PC-9 (cell line): ENCODE measurements at regions not wholly inside any gene's neighbourhood (a gene's known extent, or its start where the extent isn't known, plus 50 kb on each side); places are given as distances from the start of the nearest gene placed in this dataset.

ENCODE experiments used
- BruUV-seq: library from RNA; stranded (reverse); fragments of 400-500 nt; replicated peaks from 2 replicates; lab custom pipeline; 2021; lab: Mats Ljungman, UMichigan
- CTCF ChIA-PET: fragments of 300-600 bp; sonication (Branson Sonifier 250); formaldehyde crosslinking; loops from one replicate; lab custom pipeline; 2022; ENCODE audit warnings: antibody characterized with exemption; lab: Charles Lee
- POLR2A ChIA-PET: fragments of 300-600 bp; sonication (Branson Sonifier 250); formaldehyde crosslinking; loops from one replicate; lab custom pipeline; 2022; ENCODE audit warnings: antibody characterized with exemption; ENCODE audit not compliant: unreplicated experiment; lab: Charles Lee
- DNase-seq, 2 experiments: peaks; one replicate each; pipeline versions ENCODE4 v3.0.0 to v3.0.0-alpha.2; 2015 to 2022; ENCODE audit warnings: mixed read lengths in 1 of 2
- H2AFZ ChIP-seq: fragments of 200-600 bp; sonication (generic); 2 replicates; pipeline ENCODE4 v1.8.1; 2017; ENCODE audit warnings: antibody characterized with exemption
- H3F3A ChIP-seq: fragments of 200-600 bp; sonication (generic); 2 replicates; pipeline ENCODE4 v1.8.1; 2017; ENCODE audit warnings: antibody characterized with exemption, mild to moderate bottlenecking, low read depth; ENCODE audit not compliant: insufficient read depth
- H3K27ac ChIP-seq: fragments of 200-600 bp; sonication (generic); 2 replicates; pipeline ENCODE4 v1.6.1; 2016; ENCODE audit warnings: mixed run types
- H3K27me3 ChIP-seq: fragments of 200-600 bp; sonication (generic); 2 replicates; pipeline ENCODE4 v1.6.1; 2016; ENCODE audit warnings: low read depth, mixed run types; ENCODE audit not compliant: insufficient read depth
- H3K36me3 ChIP-seq: fragments of 200-600 bp; sonication (generic); 2 replicates; pipeline ENCODE4 v1.6.1; 2016; ENCODE audit warnings: low read depth, mixed run types
- H3K4me1 ChIP-seq: fragments of 200-600 bp; sonication (generic); replicated peaks from 2 replicates; pipeline ENCODE4 v1.6.1; 2016; ENCODE audit warnings: mixed run types; ENCODE audit not compliant: insufficient read depth
- H3K4me2 ChIP-seq: fragments of 200-600 bp; sonication (generic); 2 replicates; pipeline ENCODE4 v1.6.1; 2017; ENCODE audit warnings: mixed run types
- H3K4me3 ChIP-seq: fragments of 200-600 bp; sonication (generic); 2 replicates; pipeline ENCODE4 v1.6.1; 2016; ENCODE audit warnings: mixed run types
- H3K79me2 ChIP-seq: fragments of 200-600 bp; sonication (generic); 2 replicates; pipeline ENCODE4 v1.6.1; 2017; ENCODE audit warnings: low read depth, mixed run types
- H3K9me2 ChIP-seq: fragments of 200-600 bp; sonication (generic); 2 replicates; pipeline ENCODE4 v1.8.1; 2017; ENCODE audit warnings: mild to moderate bottlenecking; ENCODE audit not compliant: insufficient read depth
- H3K9me3 ChIP-seq: fragments of 200-600 bp; sonication (generic); 2 replicates; pipeline ENCODE4 v1.8.1; 2016; ENCODE audit warnings: low read depth; ENCODE audit not compliant: insufficient read depth
- H4K20me1 ChIP-seq: fragments of 200-600 bp; sonication (generic); 2 replicates; pipeline ENCODE4 v1.8.1; 2017; ENCODE audit not compliant: insufficient read depth
- CTCF ChIP-seq: fragments of 200-600 bp; sonication (generic); conservative IDR thresholded peaks from 2 replicates; pipeline ENCODE4 v1.6.1; 2017; ENCODE audit warnings: mixed run types, antibody characterized with exemption, mild to moderate bottlenecking, moderate library complexity
- EZH2 ChIP-seq: fragments of 200-600 bp; sonication (generic); IDR thresholded peaks from 2 replicates; pipeline ENCODE4 v1.8.0; 2017; ENCODE audit warnings: antibody characterized with exemption, low read depth
- intact Hi-C: fragments of 100-400 bp; cut with micrococcal nuclease; formaldehyde crosslinking; loops from one replicate; pipeline ENCODE4 v1.10.0; 2022; ENCODE audit not compliant: unreplicated experiment

- no TSS peak for BruUV-seq
Measured at GRCh38 chr10:128365156-128365725, 239.0 kb upstream of the MKI67 start.

DNA sequence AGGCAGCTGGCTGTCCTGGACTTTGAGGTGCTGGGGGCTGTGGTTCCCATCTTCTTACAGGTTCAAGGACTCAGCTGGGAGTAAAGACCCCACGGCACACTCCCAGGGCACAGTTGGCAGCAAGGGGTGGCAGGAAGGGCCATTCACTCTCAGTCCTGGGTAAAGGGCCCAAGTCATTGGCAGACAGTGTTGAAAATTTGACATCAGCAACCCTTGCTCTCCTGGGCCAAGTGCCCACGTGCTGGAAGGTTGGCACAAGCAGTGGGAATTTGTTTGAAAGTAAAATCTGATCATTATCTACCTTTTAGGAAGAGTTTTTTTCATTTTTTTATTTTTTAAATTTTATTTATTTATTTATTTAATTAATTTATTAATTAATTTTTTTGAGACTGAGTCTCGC, 241.6 kb upstream of the MKI67 start:
- POLR2A ChIA-PET: no interaction called here
- H3K27me3 ChIP-seq: no peaks in the 10 kb centered on the region
- intact Hi-C loops: no loop called here
- no peak overlapping the region for H3K4me3 ChIP-seq
- no peak overlapping the region for H3K27ac ChIP-seq
- CTCF ChIA-PET: no interaction called here
- TF ChIP-seq CTCF (no peak), EZH2 (no peak)
- no peaks in the 10 kb centered on the region for H3K79me2 ChIP-seq
- H3K4me1 ChIP-seq: no peaks in the 10 kb centered on the region
- H3F3A ChIP-seq: no peaks in the 10 kb centered on the region
- DNase-seq: no peak
- H3K9me3 ChIP-seq: no peaks in the 10 kb centered on the region
- H4K20me1 ChIP-seq: no peaks in the 10 kb centered on the region
- no peak overlapping the region for H2AFZ ChIP-seq
- no peak overlapping the region for H3K4me2 ChIP-seq
- H3K36me3 ChIP-seq: no peaks in the 10 kb centered on the region
- no TSS peak for BruUV-seq
- no peaks in the 10 kb centered on the region for H3K9me2 ChIP-seq

More at GRCh38 chr10:128365156-128365725, 239.0 kb upstream of the MKI67 start:
- H4K20me1 ChIP-seq: no peaks in the 10 kb centered on the region
- DNase-seq: no peak
- H2AFZ ChIP-seq: no peak overlapping the region
- no peak overlapping the region for H3K4me3 ChIP-seq
- ChIA-PET CTCF (no interaction called here), POLR2A (no interaction called here)
- no peak overlapping the region for H3K27ac ChIP-seq
- no peaks in the 10 kb centered on the region for H3K79me2 ChIP-seq
- no peaks in the 10 kb centered on the region for H3K27me3 ChIP-seq
- no peaks in the 10 kb centered on the region for H3K9me2 ChIP-seq
- no peak overlapping the region for H3K4me2 ChIP-seq
- H3K9me3 ChIP-seq: no peaks in the 10 kb centered on the region
- TF ChIP-seq EZH2 (no peak), CTCF (no peak)
- H3F3A ChIP-seq: no peaks in the 10 kb centered on the region
- no peaks in the 10 kb centered on the region for H3K4me1 ChIP-seq
- no peaks in the 10 kb centered on the region for H3K36me3 ChIP-seq
- intact Hi-C loops: no loop called here

DNA sequence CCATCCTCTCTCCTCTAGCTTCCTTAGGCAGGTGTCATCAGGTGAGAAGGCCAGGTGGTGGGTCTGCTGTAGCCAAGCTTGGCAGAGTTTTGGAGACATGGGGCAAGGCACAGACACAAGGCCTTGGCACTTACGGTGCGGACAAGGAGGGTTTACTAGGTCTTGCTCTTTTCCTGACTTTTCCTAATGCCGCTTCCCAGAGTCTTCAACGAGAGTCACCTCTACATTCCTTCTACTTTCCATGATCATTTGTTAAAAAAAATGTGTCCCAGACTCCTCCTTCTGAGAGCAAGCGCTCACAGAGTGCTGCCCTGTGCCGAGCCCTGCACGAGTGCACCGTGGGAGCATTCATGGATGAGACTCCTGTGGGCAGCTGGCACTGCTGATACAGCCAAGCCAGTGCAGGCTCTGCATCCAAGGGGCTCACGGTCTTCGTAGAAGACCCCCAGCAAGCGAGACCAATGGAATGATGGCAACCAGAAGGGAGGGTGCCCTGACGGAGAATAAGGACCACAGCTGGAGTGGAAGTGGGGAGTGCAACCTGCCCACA, 243.0 kb upstream of the MKI67 start:
- no peaks in the 10 kb centered on the region for H3K36me3 ChIP-seq
- no peak overlapping the region for H2AFZ ChIP-seq
- ChIA-PET CTCF (no interaction called here), POLR2A (no interaction called here)
- no peaks in the 10 kb centered on the region for H3K4me1 ChIP-seq
- no peak overlapping the region for H3K27ac ChIP-seq
- H4K20me1 ChIP-seq: no peaks in the 10 kb centered on the region
- H3K27me3 ChIP-seq: no peaks in the 10 kb centered on the region
- no peak overlapping the region for H3K4me2 ChIP-seq
- intact Hi-C loops: no loop called here
- no peaks in the 10 kb centered on the region for H3K79me2 ChIP-seq
- no peak overlapping the region for H3K4me3 ChIP-seq
- TF ChIP-seq EZH2 (no peak), CTCF (no peak)
- no peak for DNase-seq
- no TSS peak for BruUV-seq
- H3K9me3 ChIP-seq: no peaks in the 10 kb centered on the region
- no peaks in the 10 kb centered on the region for H3F3A ChIP-seq
- no peaks in the 10 kb centered on the region for H3K9me2 ChIP-seq
